ENCODE measurements at regions not wholly inside any gene's neighbourhood (a gene's known extent, or its start where the extent isn't known, plus 50 kb on each side); places are given as distances from the start of the nearest gene placed in this dataset.

- no peak for TF ChIP-seq CTCF (IDR thresholded peaks at IDR 0.05; ENCODE audit: insufficient read depth, low read depth, low read length)
- TF ChIP-seq EZH2 (IDR thresholded peaks at IDR 0.05; ENCODE audit: insufficient read depth, low read length): no peak
These were observed 123.6 kb upstream of the SLC1A3 start for GRCh38 chr5:36482812-36483211.
